ENCODE measurements at regions not wholly inside any gene's neighbourhood (a gene's known extent, or its start where the extent isn't known, plus 50 kb on each side); places are given as distances from the start of the nearest gene placed in this dataset.
"Not testable (repeated sequence)": the region's sequence is repeated elsewhere in the genome, so short reads cannot be mapped to it uniquely, and the experiment has no call there.

- H3K27me3 Mint-ChIP-seq (ENCODE audit: unreplicated experiment), result no peaks in the 10 kb centered on the region
Observed at GRCh38 chr7:91717681-91718470, 162.6 kb downstream of the MTERF1 start.

GRCh38 chr7:91719008-91719407 is 161.5 kb downstream of the MTERF1 start:
- Mint-ChIP-seq H3K27ac (ENCODE audit: unreplicated experiment) (no peak overlapping the region), H3K4me3 (ENCODE audit: low read depth, unreplicated experiment) (no peak overlapping the region), H3K4me1 (ENCODE audit: low read depth, unreplicated experiment) (no peaks in the 10 kb centered on the region), H3K36me3 (ENCODE audit: insufficient read depth, unreplicated experiment) (no peaks in the 10 kb centered on the region), H3K9me3 (ENCODE audit: low read depth, unreplicated experiment) (peaks cover 4% of the 10 kb centered on the region), H3K27me3 (ENCODE audit: unreplicated experiment) (no peaks in the 10 kb centered on the region)
- TF ChIP-seq CTCF (IDR thresholded peaks at IDR 0.05; ENCODE audit: unreplicated experiment), result no peak
- DNase-seq, result no peak
- intact Hi-C loops (cut with micrococcal nuclease; ENCODE audit: unreplicated experiment), result no loop called here
- no TSS peak for BruUV-seq (replicated peaks)
- CTCF ChIA-PET, result interaction anchor here (1.1 kb wide), 1 partner anchor 491 kb away, joined by 3 read pairs; no protein-coding TSS in a partner anchor

More at GRCh38 chr7:91717681-91718470, 162.6 kb downstream of the MTERF1 start:
- Mint-ChIP-seq H3K36me3 (ENCODE audit: insufficient read depth, unreplicated experiment) (no peaks in the 10 kb centered on the region), H3K9me3 (ENCODE audit: low read depth, unreplicated experiment) (peaks cover 4% of the 10 kb centered on the region), H3K27ac (ENCODE audit: unreplicated experiment) (no peak overlapping the region), H3K4me1 (ENCODE audit: low read depth, unreplicated experiment) (peaks cover 7% of the 10 kb centered on the region), H3K4me3 (ENCODE audit: low read depth, unreplicated experiment) (no peak overlapping the region)
- no peak for TF ChIP-seq CTCF (IDR thresholded peaks at IDR 0.05; ENCODE audit: unreplicated experiment)
- BruUV-seq (replicated peaks), result no TSS peak
- DNase-seq, result no peak
- intact Hi-C loops (cut with micrococcal nuclease; ENCODE audit: unreplicated experiment), result no loop called here
- CTCF ChIA-PET, result interaction anchor here (1.1 kb wide), 1 partner anchor 490 kb away, joined by 3 read pairs; no protein-coding TSS in a partner anchor

- CTCF ChIA-PET, result no interaction called here
- BruUV-seq (replicated peaks), result no TSS peak
- Mint-ChIP-seq H3K36me3 (ENCODE audit: insufficient read depth, unreplicated experiment) (no peaks in the 10 kb centered on the region), H3K4me3 (ENCODE audit: low read depth, unreplicated experiment) (no peak overlapping the region), H3K27ac (ENCODE audit: unreplicated experiment) (no peak overlapping the region), H3K27me3 (ENCODE audit: unreplicated experiment) (no peaks in the 10 kb centered on the region), H3K9me3 (ENCODE audit: low read depth, unreplicated experiment) (peaks cover 4% of the 10 kb centered on the region), H3K4me1 (ENCODE audit: low read depth, unreplicated experiment) (no peaks in the 10 kb centered on the region)
- no peak for TF ChIP-seq CTCF (IDR thresholded peaks at IDR 0.05; ENCODE audit: unreplicated experiment)
- intact Hi-C loops (cut with micrococcal nuclease; ENCODE audit: unreplicated experiment), result no loop called here
- no peak for DNase-seq
Observed at GRCh38 chr7:91720260-91720937, 160.1 kb downstream of the MTERF1 start.

GRCh38 chr7:91722831-91723230 is 157.7 kb downstream of the MTERF1 start:
- Mint-ChIP-seq H3K27me3 (ENCODE audit: unreplicated experiment) (no peaks in the 10 kb centered on the region), H3K36me3 (ENCODE audit: insufficient read depth, unreplicated experiment) (no peaks in the 10 kb centered on the region), H3K4me3 (ENCODE audit: low read depth, unreplicated experiment) (no peak overlapping the region), H3K9me3 (ENCODE audit: low read depth, unreplicated experiment) (peaks cover 4% of the 10 kb centered on the region), H3K4me1 (ENCODE audit: low read depth, unreplicated experiment) (no peaks in the 10 kb centered on the region), H3K27ac (ENCODE audit: unreplicated experiment) (no peak overlapping the region)
- no peak for DNase-seq
- no TSS peak for BruUV-seq (replicated peaks)
- no peak for TF ChIP-seq CTCF (IDR thresholded peaks at IDR 0.05; ENCODE audit: unreplicated experiment)
- CTCF ChIA-PET, result no interaction called here
- intact Hi-C loops (cut with micrococcal nuclease; ENCODE audit: unreplicated experiment), result no loop called here

GRCh38 chr7:91729046-91729445 is 151.5 kb downstream of the MTERF1 start:
- H3K4me1 Mint-ChIP-seq (ENCODE audit: low read depth, unreplicated experiment); BruUV-seq (replicated peaks); H3K4me3 Mint-ChIP-seq (ENCODE audit: low read depth, unreplicated experiment); H3K36me3 Mint-ChIP-seq (ENCODE audit: insufficient read depth, unreplicated experiment); H3K27me3 Mint-ChIP-seq (ENCODE audit: unreplicated experiment); H3K9me3 Mint-ChIP-seq (ENCODE audit: low read depth, unreplicated experiment); intact Hi-C loops (cut with micrococcal nuclease; ENCODE audit: unreplicated experiment); H3K27ac Mint-ChIP-seq (ENCODE audit: unreplicated experiment); CTCF ChIA-PET; DNase-seq: not testable (repeated sequence)
